ENCODE measurements at regions not wholly inside any gene's neighbourhood (a gene's known extent, or its start where the extent isn't known, plus 50 kb on each side); places are given as distances from the start of the nearest gene placed in this dataset.

GRCh38 chr10:131673396-131673795 is 227.4 kb upstream of the PPP2R2D start:
- TF ChIP-seq CTCF (IDR thresholded peaks at IDR 0.05) (no peak), POLR2A (IDR thresholded peaks at IDR 0.05; ENCODE audit: low read depth) (no peak), POLR2AphosphoS5 (IDR thresholded peaks at IDR 0.05) (no peak)
